GM12878 (cell line): ENCODE measurements at regions not wholly inside any gene's neighbourhood (a gene's known extent, or its start where the extent isn't known, plus 50 kb on each side); places are given as distances from the start of the nearest gene placed in this dataset.
A peak's percentile ranks its signal among the peaks of the same experiment; 100 is the strongest.

Experiments used
- ATAC-seq: fragments of 200-7000 bp; cut with Tn5 transposase; 3 replicates; pipeline ENCODE4 v1.9.1; 2020; ENCODE audit warnings: mild to moderate bottlenecking, moderate library complexity
- BruUV-seq: library from RNA; stranded (reverse); fragments of 400-500 nt; replicated peaks from 2 replicates; lab custom pipeline; 2021; lab: Mats Ljungman, UMichigan
- CTCF ChIA-PET: fragments of 300-600 bp; sonication (Branson Sonifier 250); formaldehyde crosslinking; extraction: SDS; loops from one replicate; lab custom pipeline; 2021; ENCODE audit warnings: inconsistent platforms; lab: Yijun Ruan, JAX
- POLR2A ChIA-PET: fragments of 350-600 bp; formaldehyde crosslinking; extraction: SDS; loops from one replicate; lab custom pipeline; 2021; ENCODE audit warnings: inconsistent platforms; lab: Charles Lee
- RAD21 ChIA-PET: fragments of 300-600 bp; sonication (Branson Sonifier 250); formaldehyde crosslinking; loops from one replicate; lab custom pipeline; 2023; ENCODE audit warnings: antibody characterized with exemption; ENCODE audit not compliant: unreplicated experiment; lab: Charles Lee
- SMC1A ChIA-PET: fragments of 300-600 bp; sonication (Branson Sonifier 250); formaldehyde crosslinking; loops from one replicate; lab custom pipeline; 2023; ENCODE audit not compliant: unreplicated experiment, uncharacterized antibody; lab: Charles Lee
- DNase-seq: peaks from one replicate; pipeline ENCODE4 v3.0.0-alpha.2; 2011; ENCODE audit warnings: low read depth, low spot score
- FAIRE-seq: peaks from 3 replicates; lab custom pipeline; 2011; peaks lifted over from hg19 to GRCh38; lab: Jason Lieb, UNC
- H2AFZ ChIP-seq: 2 replicates; pipeline ENCODE4 v1.6.0; 2011; ENCODE audit warnings: low read depth, low read length, control low read depth; ENCODE audit not compliant: control insufficient read depth
- H3K27ac ChIP-seq: 2 replicates; pipeline ENCODE4 v1.5.1; 2011; ENCODE audit warnings: control low read depth; ENCODE audit not compliant: control insufficient read depth, insufficient read depth
- H3K27me3 ChIP-seq, 2 experiments: replicated peaks in 1 of 2; 2 replicates each; pipeline versions ENCODE4 v1.6.0 to v1.6.1; 2011; ENCODE audit warnings: low read length in 1 of 2; ENCODE audit not compliant: control insufficient read depth in 2 of 2, insufficient read depth in 2 of 2
- H3K36me3 ChIP-seq, 2 experiments: 2 replicates each; pipeline ENCODE4 v1.5.1; 2011; ENCODE audit warnings: low read length in 1 of 2; ENCODE audit not compliant: control insufficient read depth in 2 of 2, insufficient read depth in 2 of 2
- H3K4me1 ChIP-seq: 2 replicates; pipeline ENCODE4 v1.6.1; 2011; ENCODE audit warnings: mild to moderate bottlenecking, low read length, moderate library complexity, mixed read lengths; ENCODE audit not compliant: control insufficient read depth, insufficient read depth
- H3K4me2 ChIP-seq: 2 replicates; pipeline ENCODE4 v1.6.0; 2011; ENCODE audit warnings: control low read depth; ENCODE audit not compliant: control insufficient read depth, insufficient read depth
- H3K4me3 ChIP-seq: fragments of 200-600 bp; sonication (generic); 2 replicates; pipeline ENCODE4 v1.5.1; 2016
- H3K79me2 ChIP-seq: 2 replicates; pipeline ENCODE4 v1.6.0; 2011; ENCODE audit warnings: low read length; ENCODE audit not compliant: control insufficient read depth, insufficient read depth
- H3K9ac ChIP-seq: 2 replicates; pipeline ENCODE4 v1.8.0; 2011; ENCODE audit warnings: low read length, control low read depth, mixed read lengths; ENCODE audit not compliant: control insufficient read depth, insufficient read depth
- H3K9me3 ChIP-seq: replicated peaks from 3 replicates; pipeline ENCODE4 v1.5.1; 2011; ENCODE audit warnings: mild to moderate bottlenecking, low read length; ENCODE audit not compliant: control insufficient read depth, insufficient read depth
- H4K20me1 ChIP-seq: 2 replicates; pipeline ENCODE4 v1.6.0; 2011; ENCODE audit not compliant: control insufficient read depth, insufficient read depth
- RELA ChIP-seq: fragments of 450-650 bp; IDR thresholded peaks from 2 replicates; pipeline ENCODE4 v1.8.0; 2014; ENCODE audit warnings: borderline replicate concordance; ENCODE audit not compliant: partially characterized antibody
- RUNX3 ChIP-seq: IDR thresholded peaks from 2 replicates; pipeline ENCODE4 v1.6.1; 2012; ENCODE audit warnings: low read length, inconsistent platforms
- SREBF1 ChIP-seq: IDR thresholded peaks from 2 replicates; pipeline ENCODE4 v1.6.1; 2012; ENCODE audit warnings: mild to moderate bottlenecking, low read length
- SREBF2 ChIP-seq: IDR thresholded peaks from 2 replicates; pipeline ENCODE4 v1.6.1; 2012; ENCODE audit warnings: mild to moderate bottlenecking, low read length
- WGBS: methylation state at CpG from one replicate; pipeline ENCODE4 v1.1.6; 2016; ENCODE audit warnings: low lambda C conversion rate; ENCODE audit not compliant: insufficient replicate concordance, insufficient coverage; ENCODE audit errors: missing lambda C conversion rate; 5-methylcytosine and 5-hydroxymethylcytosine counted together
- in situ Hi-C: fragments of 300-500 bp; cut with MboI; formaldehyde crosslinking; loops from 9 replicates; pipeline ENCODE4 v1.14.3; 2018; ENCODE audit warnings: mixed read lengths
- intact Hi-C: fragments of 100-400 bp; cut with micrococcal nuclease; formaldehyde crosslinking; loops from one replicate; pipeline ENCODE4 v1.14.2; 2022; ENCODE audit not compliant: unreplicated experiment
- TF ChIP-seq, protein P1 (sequence below): fragments of 450-650 bp; IDR thresholded peaks from 2 replicates; pipeline ENCODE4 v1.6.1; 2016; ENCODE audit warnings: mild to moderate bottlenecking
- TF ChIP-seq, protein P2 (sequence below): fragments of 150-350 bp; IDR thresholded peaks from 2 replicates; pipeline ENCODE4 v1.6.1; 2016; ENCODE audit warnings: low read depth, low read length

DNA sequence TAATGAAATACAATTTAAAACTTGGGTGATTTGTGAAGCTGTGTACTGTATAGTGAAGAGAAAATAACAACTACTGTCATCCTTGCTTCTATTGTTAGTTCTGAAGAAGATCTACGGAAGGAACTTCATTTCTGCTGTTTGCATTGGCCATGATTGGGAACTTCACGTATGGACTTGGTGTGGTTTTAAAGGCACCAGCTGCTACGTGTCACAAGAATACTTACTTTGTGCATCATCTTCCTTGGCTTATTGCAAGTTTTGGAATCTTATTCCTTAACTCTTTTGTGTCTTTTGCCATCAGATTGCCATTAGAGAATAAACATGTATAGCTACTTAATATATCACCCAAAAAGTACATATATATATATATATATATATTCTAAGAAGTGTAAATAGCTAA, 75.0 kb upstream of the VEPH1 start (continued):
- TF ChIP-seq RUNX3: no peak

DNA sequence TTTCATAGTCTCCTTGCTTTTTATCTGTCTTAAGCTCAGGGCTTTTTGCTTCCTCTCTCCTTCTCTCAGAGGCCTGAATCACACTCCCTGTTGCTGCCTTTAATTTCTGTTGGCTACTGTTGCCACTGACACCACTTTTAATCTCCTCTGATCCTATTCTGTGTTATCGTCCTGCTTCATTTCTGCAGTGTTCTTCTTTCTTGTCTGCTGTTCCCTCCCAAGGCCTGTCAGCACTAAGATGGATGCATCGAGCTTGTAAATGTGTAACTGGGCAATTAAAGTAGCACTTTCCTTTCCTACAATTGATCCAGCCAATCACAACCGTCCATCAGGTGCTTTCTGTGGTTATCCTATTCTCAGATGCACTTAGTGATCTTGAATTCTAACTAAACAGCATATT, 71.3 kb upstream of the VEPH1 start:
- no peak overlapping the region for H3K4me2 ChIP-seq
- ChIA-PET CTCF (interaction anchor here (0.9 to 4.7 kb wide), 6 partner anchors 9 to 171 kb away, joined by 3 to 181 read pairs (median 6); no protein-coding TSS in a partner anchor), SMC1A (interaction anchor here (0.9 to 3.4 kb wide), 3 partner anchors 9 to 41 kb away, joined by 3 to 78 read pairs (median 4); no protein-coding TSS in a partner anchor), RAD21 (interaction anchor here (3.1 kb wide), 1 partner anchor 41 kb away, joined by 56 read pairs; no protein-coding TSS in a partner anchor), POLR2A (no interaction called here)
- no peaks in the 10 kb centered on the region for H3K36me3 ChIP-seq
- no peaks in the 10 kb centered on the region for H3K9me3 ChIP-seq
- TF ChIP-seq SREBF1 (no peak), RELA (no peak), SREBF2 (no peak)
- TF ChIP-seq, protein P1, sequence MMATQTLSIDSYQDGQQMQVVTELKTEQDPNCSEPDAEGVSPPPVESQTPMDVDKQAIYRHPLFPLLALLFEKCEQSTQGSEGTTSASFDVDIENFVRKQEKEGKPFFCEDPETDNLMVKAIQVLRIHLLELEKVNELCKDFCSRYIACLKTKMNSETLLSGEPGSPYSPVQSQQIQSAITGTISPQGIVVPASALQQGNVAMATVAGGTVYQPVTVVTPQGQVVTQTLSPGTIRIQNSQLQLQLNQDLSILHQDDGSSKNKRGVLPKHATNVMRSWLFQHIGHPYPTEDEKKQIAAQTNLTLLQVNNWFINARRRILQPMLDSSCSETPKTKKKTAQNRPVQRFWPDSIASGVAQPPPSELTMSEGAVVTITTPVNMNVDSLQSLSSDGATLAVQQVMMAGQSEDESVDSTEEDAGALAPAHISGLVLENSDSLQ: peak; percentile 40; the same call in 1 of the 2 replicates
- TF ChIP-seq, protein P2, sequence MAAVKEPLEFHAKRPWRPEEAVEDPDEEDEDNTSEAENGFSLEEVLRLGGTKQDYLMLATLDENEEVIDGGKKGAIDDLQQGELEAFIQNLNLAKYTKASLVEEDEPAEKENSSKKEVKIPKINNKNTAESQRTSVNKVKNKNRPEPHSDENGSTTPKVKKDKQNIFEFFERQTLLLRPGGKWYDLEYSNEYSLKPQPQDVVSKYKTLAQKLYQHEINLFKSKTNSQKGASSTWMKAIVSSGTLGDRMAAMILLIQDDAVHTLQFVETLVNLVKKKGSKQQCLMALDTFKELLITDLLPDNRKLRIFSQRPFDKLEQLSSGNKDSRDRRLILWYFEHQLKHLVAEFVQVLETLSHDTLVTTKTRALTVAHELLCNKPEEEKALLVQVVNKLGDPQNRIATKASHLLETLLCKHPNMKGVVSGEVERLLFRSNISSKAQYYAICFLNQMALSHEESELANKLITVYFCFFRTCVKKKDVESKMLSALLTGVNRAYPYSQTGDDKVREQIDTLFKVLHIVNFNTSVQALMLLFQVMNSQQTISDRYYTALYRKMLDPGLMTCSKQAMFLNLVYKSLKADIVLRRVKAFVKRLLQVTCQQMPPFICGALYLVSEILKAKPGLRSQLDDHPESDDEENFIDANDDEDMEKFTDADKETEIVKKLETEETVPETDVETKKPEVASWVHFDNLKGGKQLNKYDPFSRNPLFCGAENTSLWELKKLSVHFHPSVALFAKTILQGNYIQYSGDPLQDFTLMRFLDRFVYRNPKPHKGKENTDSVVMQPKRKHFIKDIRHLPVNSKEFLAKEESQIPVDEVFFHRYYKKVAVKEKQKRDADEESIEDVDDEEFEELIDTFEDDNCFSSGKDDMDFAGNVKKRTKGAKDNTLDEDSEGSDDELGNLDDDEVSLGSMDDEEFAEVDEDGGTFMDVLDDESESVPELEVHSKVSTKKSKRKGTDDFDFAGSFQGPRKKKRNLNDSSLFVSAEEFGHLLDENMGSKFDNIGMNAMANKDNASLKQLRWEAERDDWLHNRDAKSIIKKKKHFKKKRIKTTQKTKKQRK: no peak
- no peak overlapping the region for H3K9ac ChIP-seq
- WGBS: 13% methylated on average over 3 of the region's 3 CpGs
- H4K20me1 ChIP-seq: no peaks in the 10 kb centered on the region
- intact Hi-C loops: no loop called here
- no peak overlapping the region for H3K4me3 ChIP-seq
- DNase-seq (no peak), FAIRE-seq (no peak), ATAC-seq (peak; percentile 70)
- BruUV-seq: no TSS peak
- H3K79me2 ChIP-seq: no peaks in the 10 kb centered on the region
- no peaks in the 10 kb centered on the region for H3K4me1 ChIP-seq
- peaks cover 0 to 3% of the 10 kb centered on the region in 2 experiments; a peak in 1 of 4 replicates for H3K27me3 ChIP-seq
- in situ Hi-C loops: no loop called here
- H3K27ac ChIP-seq: no peak overlapping the region
- H2AFZ ChIP-seq: no peak overlapping the region
